CMK (cell line): ENCODE measurements at regions not wholly inside any gene's neighbourhood (a gene's known extent, or its start where the extent isn't known, plus 50 kb on each side); places are given as distances from the start of the nearest gene placed in this dataset.

ENCODE experiments used
- DNase-seq: peaks from one replicate; pipeline ENCODE4 v3.0.0-alpha.2; 2010; ENCODE audit warnings: low read depth

GRCh38 chr17:5635949-5636348, 51.6 kb upstream of the NLRP1 start:
- no peak for DNase-seq

DNA sequence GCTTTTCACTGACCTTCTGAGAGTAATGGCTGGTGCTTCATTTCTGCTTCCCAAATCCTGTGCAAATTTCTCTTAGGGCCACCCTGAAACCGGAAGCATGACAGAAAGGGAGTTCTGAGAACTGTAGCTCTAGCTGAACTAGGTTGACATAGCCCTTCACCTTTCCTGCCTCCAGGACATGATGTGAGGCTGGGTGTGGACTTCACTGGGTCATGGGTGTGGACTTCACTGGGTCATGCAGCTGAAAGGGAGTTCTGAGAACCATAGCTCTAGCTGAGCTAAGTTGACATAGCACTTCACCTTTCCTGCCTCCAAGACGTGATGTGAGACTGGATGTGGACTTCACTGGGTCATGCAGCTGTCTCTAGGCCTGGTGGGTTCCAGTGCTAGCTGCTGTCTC, 54.3 kb upstream of the NLRP1 start:
- no peak for DNase-seq

GRCh38 chr17:5640726-5641125, 56.4 kb upstream of the NLRP1 start:
- DNase-seq, result no peak

DNA sequence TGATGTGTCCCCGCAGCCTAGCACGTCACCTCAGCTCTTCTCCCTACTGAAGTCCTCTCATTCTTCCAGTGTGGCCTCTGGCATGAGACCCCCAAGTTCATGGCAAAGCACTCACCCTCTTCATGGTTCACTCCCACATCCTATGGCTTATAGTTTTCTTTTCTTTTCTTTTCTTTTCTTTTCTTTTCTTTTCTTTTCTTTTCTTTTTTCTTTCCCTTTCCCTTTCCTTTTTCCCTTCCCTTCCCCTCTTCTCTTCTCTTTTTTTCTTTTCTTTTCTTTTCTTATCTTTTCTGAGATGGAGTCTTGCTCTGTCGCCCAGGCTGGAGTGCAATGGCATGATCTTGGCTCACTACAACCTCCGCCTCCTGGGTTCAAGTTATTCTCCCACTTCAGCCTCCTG, 58.4 kb upstream of the NLRP1 start:
- no peak for DNase-seq

GRCh38 chr17:5644065-5644464, 59.8 kb upstream of the NLRP1 start:
- DNase-seq, result no peak

- no peak for DNase-seq
Measured at GRCh38 chr17:5651348-5651747, 67.0 kb upstream of the NLRP1 start.

DNA sequence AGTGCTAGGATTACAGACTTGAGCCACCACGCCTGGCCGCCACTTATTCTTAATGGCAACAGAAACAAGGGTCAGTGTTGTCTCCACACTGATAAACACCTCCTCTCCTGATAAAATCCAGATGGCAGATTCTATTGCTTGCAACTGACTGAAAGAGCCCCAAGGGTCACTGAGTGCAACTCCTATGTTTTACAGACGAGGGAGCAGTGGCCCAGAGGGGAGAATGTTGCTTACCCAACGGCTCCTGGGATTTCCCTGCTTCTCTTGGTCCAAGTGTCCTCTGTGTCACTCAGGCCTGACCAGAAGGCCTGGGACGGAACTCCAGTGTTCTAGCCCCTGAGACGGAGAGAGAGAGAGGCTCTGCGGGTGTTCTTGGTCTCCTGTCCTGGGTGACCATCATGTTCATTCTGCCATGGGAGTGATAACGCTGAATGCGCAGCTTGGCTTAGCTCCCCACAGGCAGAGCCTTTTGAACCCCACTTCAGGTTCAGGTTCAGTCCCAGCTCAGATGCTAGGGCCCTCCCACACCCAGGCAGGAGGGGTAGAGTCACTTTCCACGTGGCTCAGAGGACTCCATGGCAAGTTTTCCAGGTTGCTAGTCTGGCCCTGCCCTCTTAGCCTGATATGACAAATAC, 77.3 kb upstream of the NLRP1 start:
- no peak for DNase-seq

DNA sequence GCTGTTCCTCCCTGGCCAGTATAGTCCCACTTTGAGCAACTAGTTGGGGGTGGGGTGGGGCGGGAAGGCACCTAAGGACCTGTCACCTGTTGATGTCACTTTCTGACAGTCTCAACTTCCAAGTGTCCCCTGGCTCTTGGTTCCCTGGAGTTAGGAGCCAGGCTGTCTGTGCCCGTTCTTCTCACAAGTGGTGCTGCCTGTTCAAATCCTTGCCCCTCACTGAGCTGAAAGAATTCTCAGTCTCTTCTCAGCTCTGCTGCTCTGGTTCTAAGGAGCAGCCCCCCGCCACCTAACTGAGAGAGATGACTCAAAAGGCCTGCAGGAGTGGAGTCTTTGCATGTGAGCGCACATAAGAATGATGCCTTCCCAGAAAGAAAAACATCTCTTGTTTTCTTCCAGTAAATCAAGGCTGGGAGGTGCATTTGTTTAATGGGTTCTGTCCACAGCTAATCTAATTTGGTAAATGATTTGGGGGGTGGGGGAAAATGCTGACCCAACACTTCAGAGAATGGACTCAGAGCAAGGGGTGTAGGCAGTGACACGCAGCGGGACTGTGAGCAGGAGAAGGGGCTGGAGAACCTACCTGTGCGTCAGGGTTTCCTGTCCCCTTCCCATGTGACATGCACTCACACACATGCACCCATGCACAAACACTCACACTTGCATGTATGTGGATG, 78.2 kb upstream of the NLRP1 start:
- no peak for DNase-seq

DNA sequence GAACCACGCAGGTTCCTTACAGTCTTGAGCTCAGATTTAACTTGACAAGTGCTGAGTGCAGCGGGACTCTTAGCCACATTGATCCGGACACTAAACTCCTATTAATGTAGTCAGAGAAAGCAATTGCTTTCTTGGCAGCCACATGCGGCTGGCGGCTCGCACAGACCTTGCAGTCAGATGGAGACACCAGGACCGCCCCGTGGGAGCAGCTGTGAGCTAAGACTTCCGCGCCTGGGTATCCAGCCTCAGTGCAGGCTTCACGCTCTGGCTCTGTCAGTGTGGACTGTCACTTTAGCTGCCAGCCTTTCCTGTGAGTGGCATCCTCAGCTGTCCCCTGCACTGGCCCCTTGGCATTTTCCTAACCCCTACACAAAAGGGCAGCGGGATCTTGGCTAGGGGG, 80.9 kb upstream of the NLRP1 start:
- no peak for DNase-seq

GRCh38 chr17:5667871-5668270, 83.6 kb upstream of the NLRP1 start:
- no peak for DNase-seq

DNA sequence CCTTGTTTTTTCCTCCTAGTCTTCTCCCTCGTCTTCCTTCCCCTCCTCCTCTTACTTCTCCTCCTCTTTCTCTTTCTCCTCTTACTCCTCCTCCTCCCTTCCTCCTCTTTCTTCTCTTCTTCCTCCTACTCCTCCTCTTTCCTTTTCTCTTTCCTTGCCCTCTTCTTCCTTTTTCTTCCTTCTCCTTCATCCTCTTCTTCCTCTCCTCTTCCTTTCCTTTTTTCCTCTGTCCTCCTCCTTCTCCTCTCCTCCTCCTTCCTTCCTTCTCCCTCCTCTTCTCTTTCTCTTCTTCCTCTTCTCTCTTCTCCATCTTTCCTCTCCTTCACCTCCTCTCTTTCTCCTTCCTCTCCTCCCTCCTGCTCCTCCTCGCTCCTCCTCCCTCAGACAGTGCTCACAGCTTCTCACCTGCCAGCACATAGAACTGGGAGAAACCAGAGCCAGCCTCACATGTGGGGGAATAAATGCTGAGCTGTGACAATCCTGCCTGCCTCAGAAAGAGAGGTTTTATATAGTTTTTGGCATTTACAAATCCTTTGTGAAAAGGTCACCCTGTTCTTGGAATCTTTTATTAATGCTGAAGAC, 84.3 kb upstream of the NLRP1 start:
- DNase-seq, result no peak

DNA sequence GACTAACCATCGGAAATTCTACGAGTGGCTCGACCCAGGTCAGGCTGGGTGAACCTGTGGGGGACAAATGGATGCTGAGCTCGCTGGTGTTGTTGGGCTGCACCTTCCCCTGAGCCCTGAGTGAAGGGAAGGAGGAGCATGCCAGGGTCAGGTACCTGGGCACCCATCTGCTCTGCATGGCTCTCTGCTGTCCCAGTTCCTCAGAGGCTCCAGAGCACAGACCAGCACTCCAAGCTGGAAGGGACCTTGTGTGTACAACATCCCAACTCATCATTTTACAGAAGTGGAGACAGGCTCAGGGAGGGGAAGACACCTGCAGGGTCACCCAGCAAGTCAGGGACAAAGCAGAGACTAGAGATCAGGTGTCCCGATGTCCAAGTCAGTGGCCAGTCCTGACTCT, 84.9 kb upstream of the NLRP1 start:
- no peak for DNase-seq

GRCh38 chr17:5672141-5672540, 87.8 kb upstream of the NLRP1 start:
- no peak for DNase-seq

DNA sequence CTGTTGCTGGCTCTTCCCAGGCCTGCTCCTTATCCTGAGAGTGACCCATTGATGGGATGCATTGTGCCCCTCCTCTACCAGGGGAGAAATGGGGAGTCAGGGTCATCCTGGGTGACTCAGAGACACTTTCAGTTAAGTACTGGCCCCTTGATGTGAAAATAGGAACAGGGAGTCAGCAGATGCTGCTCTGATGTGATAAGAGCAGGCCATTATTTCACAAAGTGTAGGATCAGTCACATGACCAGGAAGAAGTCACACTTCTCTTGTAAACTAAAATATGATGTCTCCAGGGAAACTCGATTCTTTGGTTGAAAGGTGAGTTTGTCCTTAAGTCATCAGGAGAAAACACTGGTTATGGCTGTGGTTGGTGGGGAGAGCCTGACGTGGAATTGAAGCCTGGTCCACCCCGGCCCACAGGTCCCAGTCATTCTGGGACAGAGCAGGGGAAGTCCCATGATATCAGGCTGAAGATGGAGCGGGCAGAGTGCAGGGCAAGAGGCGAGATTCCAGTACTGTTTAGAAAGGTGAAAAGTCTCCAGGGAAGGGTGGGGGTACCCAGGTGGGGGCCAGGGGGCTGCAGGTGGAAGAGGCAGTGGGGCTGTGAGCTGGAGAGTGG, 88.6 kb upstream of the NLRP1 start:
- no peak for DNase-seq

DNA sequence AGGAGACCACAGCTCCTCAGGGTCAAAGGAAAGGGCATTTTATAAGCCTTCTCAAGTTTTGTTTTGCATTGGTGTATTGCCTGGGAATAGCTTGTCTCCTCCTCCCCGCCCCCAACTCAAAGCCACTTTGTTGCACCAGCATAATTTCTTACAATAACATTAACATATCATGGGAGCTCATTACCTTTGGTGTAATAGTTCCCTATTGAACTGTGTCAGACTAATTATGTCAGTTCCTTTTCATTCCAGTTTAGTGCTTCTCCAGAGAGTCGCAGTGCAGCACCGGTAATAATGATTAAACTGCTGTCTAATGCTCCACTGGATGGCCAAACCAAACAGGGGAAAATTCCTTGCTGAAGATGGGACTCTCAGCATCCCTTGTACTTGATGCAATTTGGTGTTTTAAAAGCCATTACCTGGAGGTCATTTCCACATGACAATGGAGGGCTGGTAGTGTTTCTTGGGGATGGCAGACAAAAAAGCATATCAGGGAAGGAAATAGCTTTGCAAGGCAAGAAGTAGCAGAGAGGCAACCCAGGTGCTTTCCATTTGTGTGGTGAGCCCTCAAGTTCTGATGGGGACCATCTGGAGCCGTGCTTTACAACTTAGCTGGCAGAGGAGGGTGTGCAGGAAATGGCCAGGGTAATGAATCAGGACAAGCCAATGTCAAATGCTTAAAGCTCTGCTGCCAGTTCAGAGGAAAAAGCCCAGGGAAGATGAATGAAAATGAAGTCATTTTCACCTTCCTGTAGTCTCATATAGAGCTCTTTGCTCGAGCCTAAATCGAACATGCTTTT, 91.5 kb upstream of the NLRP1 start:
- DNase-seq, result no peak

DNA sequence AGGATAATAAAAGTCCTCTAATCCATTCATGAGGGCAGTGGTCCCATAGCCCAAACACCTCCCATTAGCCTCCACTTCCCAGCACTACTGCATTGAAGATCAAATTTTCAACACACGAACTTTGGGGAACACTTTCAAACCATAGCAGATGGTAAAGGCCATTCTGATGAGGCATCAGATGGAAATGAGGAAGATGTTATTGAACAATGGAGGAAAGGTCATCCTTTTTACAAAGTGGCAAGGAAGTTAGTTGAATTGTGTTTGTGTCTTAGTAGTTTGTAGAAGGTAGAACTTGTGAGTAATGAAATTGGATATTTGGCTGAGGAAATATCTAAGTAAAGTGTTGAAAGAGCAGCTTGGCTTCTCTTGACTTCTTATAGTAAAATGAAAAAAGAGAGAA, 93.3 kb upstream of the NLRP1 start:
- DNase-seq, result no peak

DNA sequence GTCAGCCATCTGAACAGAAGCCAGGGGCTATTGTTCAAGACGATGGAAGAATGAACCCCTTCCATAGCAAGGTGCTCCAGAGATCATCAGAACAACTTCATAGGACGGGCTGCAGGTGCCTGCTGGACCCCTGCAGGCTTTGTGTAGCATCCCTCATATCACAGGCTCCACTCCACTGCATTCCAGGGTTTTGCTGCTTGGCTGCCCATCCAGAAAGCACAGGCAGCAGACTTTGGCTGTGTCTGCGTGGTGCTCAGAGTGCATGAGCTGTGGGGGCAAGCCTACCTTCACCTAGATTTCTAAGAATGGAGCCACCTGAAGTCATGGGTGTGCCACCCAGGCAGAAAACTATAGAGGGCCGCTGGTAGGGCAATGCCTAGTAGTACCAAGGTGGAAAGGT, 93.9 kb upstream of the NLRP1 start:
- DNase-seq, result no peak

DNA sequence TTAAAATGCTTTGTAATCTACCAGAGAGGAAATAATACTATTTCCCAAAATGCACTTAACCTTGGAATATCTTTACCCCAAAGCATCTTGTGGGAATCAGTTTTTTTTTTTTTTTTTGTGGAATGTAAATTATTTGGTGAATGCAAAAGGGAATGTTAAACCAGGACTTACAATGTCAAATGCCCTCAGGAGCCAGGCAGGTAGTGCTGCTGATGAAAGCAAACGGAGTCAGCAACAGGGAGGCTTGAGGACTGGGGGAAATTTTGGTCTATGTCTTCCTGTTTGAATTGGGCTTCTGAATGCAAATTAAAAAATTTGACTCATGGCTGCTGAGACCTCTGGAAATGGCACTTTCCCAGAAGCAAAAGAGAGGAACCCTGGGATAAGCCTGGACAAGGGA, 96.5 kb upstream of the NLRP1 start:
- DNase-seq, result no peak

- no peak for DNase-seq
Measured at GRCh38 chr17:5683241-5683640, 98.9 kb upstream of the NLRP1 start.

GRCh38 chr17:5686074-5686635, 101.8 kb upstream of the NLRP1 start:
- no peak for DNase-seq

- DNase-seq, result no peak
Measured at GRCh38 chr17:5687646-5688045, 103.3 kb upstream of the NLRP1 start.

GRCh38 chr17:5693821-5694220, 109.5 kb upstream of the NLRP1 start:
- no peak for DNase-seq
